GM12873 (cell line): ENCODE measurements at regions not wholly inside any gene's neighbourhood (a gene's known extent, or its start where the extent isn't known, plus 50 kb on each side); places are given as distances from the start of the nearest gene placed in this dataset.

Experiments
- TF ChIP-seq, protein P1 (sequence below): IDR thresholded peaks from 2 replicates; pipeline ENCODE4 v1.5.1; 2012; ENCODE audit warnings: low read depth, mild to moderate bottlenecking, moderate library complexity, low read length, control low read depth; ENCODE audit not compliant: insufficient read depth; ENCODE audit errors: missing control alignments

DNA sequence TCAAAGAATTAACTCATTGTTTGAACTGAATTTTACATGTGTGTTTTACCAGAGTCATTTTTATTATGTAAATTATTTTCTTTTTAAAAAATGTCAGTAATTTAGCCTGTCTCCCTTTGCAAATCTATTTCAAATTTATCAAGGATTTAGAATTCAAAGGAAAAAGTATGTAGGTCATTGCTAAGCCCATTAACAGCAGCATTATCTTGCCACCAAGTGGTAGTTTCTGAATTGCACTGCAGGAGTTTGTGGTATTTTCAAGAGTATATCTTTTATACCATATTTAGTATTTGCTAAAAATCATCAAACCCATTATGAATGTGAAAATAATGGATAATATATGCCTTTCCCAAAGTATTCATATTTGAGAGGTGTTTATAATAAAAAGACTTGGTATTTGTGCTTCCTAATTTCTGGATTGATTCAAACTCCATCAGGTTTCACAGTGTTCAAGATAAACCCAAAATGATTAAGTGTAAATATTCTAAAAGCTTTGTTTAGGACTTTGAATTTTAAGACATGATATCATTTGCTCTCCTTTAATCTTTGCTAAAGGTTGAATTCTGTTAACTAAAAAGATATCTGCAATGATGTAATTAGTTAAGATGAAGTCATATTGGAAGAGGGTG, 711.4 kb downstream of the FSCB start:
- TF ChIP-seq, protein P1, sequence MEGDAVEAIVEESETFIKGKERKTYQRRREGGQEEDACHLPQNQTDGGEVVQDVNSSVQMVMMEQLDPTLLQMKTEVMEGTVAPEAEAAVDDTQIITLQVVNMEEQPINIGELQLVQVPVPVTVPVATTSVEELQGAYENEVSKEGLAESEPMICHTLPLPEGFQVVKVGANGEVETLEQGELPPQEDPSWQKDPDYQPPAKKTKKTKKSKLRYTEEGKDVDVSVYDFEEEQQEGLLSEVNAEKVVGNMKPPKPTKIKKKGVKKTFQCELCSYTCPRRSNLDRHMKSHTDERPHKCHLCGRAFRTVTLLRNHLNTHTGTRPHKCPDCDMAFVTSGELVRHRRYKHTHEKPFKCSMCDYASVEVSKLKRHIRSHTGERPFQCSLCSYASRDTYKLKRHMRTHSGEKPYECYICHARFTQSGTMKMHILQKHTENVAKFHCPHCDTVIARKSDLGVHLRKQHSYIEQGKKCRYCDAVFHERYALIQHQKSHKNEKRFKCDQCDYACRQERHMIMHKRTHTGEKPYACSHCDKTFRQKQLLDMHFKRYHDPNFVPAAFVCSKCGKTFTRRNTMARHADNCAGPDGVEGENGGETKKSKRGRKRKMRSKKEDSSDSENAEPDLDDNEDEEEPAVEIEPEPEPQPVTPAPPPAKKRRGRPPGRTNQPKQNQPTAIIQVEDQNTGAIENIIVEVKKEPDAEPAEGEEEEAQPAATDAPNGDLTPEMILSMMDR, result no peak

GRCh38 chr14:43793579-43793978, 713.5 kb downstream of the FSCB start:
- TF ChIP-seq, protein P1, result no peak

DNA sequence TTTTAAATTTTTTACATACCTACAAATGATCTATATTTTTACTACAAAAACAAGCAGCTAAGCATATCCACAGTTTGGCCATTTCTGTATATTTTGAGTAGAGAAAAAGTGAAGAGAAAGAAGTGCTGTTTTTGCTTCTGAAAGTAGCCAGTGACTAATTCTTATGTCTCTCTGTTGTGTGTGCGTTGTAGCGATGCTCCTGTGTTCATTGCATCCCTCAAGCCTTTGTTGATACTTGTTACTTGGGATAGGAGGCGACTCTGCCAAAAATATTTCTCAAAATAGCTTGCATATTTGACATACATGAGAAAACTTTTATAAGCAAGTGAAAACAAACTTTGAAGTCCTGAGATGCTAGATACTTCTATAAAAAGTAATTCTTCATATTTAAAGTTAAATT, 714.1 kb downstream of the FSCB start:
- TF ChIP-seq, protein P1, result no peak

GRCh38 chr14:43790681-43791080, 716.4 kb downstream of the FSCB start:
- TF ChIP-seq, protein P1, result no peak

GRCh38 chr14:43789458-43789857, 717.6 kb downstream of the FSCB start:
- TF ChIP-seq, protein P1, result no peak

- TF ChIP-seq, protein P1, result no peak
Measured at GRCh38 chr14:43786066-43786762, 720.9 kb downstream of the FSCB start.

DNA sequence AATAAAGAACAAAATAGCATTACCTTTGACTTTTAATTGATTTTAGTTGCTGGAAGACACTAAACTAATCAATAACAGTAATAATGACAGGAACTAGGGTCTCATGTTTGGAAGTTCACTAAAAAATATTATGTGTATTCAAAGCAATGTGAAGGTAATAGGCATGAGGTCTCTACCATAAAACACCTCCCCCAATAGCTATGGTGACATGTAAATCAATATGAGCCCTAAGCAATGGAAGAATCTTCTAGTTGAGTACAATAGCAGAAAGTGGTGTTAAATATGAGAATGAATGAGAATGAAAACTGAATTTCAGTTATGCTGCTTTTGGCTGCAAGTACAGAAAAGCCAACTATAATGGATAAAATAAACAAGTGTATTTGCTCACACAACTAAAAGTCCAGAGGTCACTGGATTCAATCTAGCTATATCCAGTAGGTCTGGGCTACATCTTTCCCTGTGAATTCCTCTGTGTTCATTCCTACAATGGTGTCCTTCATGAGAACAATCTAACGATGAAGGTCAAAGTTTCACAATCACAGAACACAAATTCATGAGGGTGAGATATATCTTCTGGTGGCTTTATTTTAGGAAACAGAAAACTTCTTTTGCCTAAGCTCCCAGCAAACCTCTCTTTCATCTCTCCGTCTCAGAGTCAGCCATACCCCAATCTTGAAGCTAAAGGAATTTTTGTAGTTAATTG, 728.0 kb downstream of the FSCB start:
- TF ChIP-seq, protein P1, result no peak
